ENCODE measurements at regions not wholly inside any gene's neighbourhood (a gene's known extent, or its start where the extent isn't known, plus 50 kb on each side); places are given as distances from the start of the nearest gene placed in this dataset.

DNA sequence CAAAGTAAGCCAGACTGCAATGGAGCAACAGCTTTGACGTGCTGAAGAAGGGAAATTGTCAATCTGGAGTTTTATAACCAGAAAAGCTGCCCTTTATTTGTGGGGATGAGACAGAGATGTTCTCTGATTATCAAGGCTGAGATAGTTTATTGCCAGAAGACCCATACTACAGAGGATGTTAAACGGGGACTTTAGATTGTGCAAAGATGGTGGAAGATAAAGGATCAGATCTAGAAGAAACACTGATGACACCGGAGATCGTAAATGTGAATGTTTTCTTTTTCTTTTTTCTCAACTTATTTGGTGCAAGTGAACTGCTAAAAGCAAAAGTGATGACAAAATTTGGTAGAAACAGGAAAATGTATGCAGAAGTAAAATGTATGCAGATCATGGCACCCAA lies 178.3 kb upstream of the PLEKHG7 start:
- Histone ChIP-seq H3K4me3 (ENCODE audit: low read length) (no peak overlapping the region), H3K9me3 (ENCODE audit: insufficient read depth, low read depth, low read length) (no peaks in the 10 kb centered on the region), H3K27ac (ENCODE audit: low read depth, low read length) (no peak overlapping the region), H3K36me3 (ENCODE audit: insufficient read depth, low read length) (no peaks in the 10 kb centered on the region), H3K9ac (ENCODE audit: low read depth, low read length) (no peak overlapping the region), H3K4me1 (ENCODE audit: insufficient read depth, low read length) (no peaks in the 10 kb centered on the region), H3K27me3 (ENCODE audit: insufficient read depth, low read length) (no peaks in the 10 kb centered on the region)
- 93% methylated on average over 4 of the region's 4 CpGs for WGBS

- H3K9me3 ChIP-seq (ENCODE audit: insufficient read depth, low read depth, low read length), result no peaks in the 10 kb centered on the region
- H3K4me3 ChIP-seq (ENCODE audit: low read length), result no peak overlapping the region
- no peaks in the 10 kb centered on the region for H3K27me3 ChIP-seq (ENCODE audit: insufficient read depth, low read length)
- H3K36me3 ChIP-seq (ENCODE audit: insufficient read depth, low read length), result no peaks in the 10 kb centered on the region
- H3K27ac ChIP-seq (ENCODE audit: low read depth, low read length), result no peak overlapping the region
- H3K9ac ChIP-seq (ENCODE audit: low read depth, low read length), result no peak overlapping the region
- H3K4me1 ChIP-seq (ENCODE audit: insufficient read depth, low read length), result no peaks in the 10 kb centered on the region
These were observed 182.3 kb upstream of the PLEKHG7 start for GRCh38 chr12:92520511-92520910.

- WGBS, result 96% methylated on average over 1 of the region's 1 CpG
- no peaks in the 10 kb centered on the region for H3K27me3 ChIP-seq (ENCODE audit: insufficient read depth, low read length)
These were observed 183.5 kb upstream of the PLEKHG7 start for GRCh38 chr12:92519284-92519683.

GRCh38 chr12:92518071-92518470 lies 184.7 kb upstream of the PLEKHG7 start:
- Histone ChIP-seq H3K36me3 (ENCODE audit: insufficient read depth, low read length) (no peaks in the 10 kb centered on the region), H3K9me3 (ENCODE audit: insufficient read depth, low read depth, low read length) (no peaks in the 10 kb centered on the region), H3K4me3 (ENCODE audit: low read length) (no peak overlapping the region), H3K27ac (ENCODE audit: low read depth, low read length) (no peak overlapping the region), H3K4me1 (ENCODE audit: insufficient read depth, low read length) (no peaks in the 10 kb centered on the region), H3K9ac (ENCODE audit: low read depth, low read length) (no peak overlapping the region), H3K27me3 (ENCODE audit: insufficient read depth, low read length) (no peaks in the 10 kb centered on the region)
- WGBS, result 100% methylated on average over 1 of the region's 4 CpGs

More at GRCh38 chr12:92519284-92519683, 183.5 kb upstream of the PLEKHG7 start:
- no peaks in the 10 kb centered on the region for H3K36me3 ChIP-seq (ENCODE audit: insufficient read depth, low read length)
- H3K27ac ChIP-seq (ENCODE audit: low read depth, low read length), result no peak overlapping the region
- no peaks in the 10 kb centered on the region for H3K4me1 ChIP-seq (ENCODE audit: insufficient read depth, low read length)
- H3K9ac ChIP-seq (ENCODE audit: low read depth, low read length), result no peak overlapping the region
- H3K9me3 ChIP-seq (ENCODE audit: insufficient read depth, low read depth, low read length), result no peaks in the 10 kb centered on the region
- H3K4me3 ChIP-seq (ENCODE audit: low read length), result no peak overlapping the region

- no peaks in the 10 kb centered on the region for H3K27me3 ChIP-seq (ENCODE audit: insufficient read depth, low read length)
- no peak overlapping the region for H3K4me3 ChIP-seq (ENCODE audit: low read length)
- no peak overlapping the region for H3K9ac ChIP-seq (ENCODE audit: low read depth, low read length)
- 100% methylated on average over 1 of the region's 1 CpG for WGBS
- H3K36me3 ChIP-seq (ENCODE audit: insufficient read depth, low read length), result no peaks in the 10 kb centered on the region
- no peaks in the 10 kb centered on the region for H3K9me3 ChIP-seq (ENCODE audit: insufficient read depth, low read depth, low read length)
- H3K4me1 ChIP-seq (ENCODE audit: insufficient read depth, low read length), result no peaks in the 10 kb centered on the region
- no peak overlapping the region for H3K27ac ChIP-seq (ENCODE audit: low read depth, low read length)
These were observed 186.6 kb upstream of the PLEKHG7 start for GRCh38 chr12:92516277-92516600.

DNA sequence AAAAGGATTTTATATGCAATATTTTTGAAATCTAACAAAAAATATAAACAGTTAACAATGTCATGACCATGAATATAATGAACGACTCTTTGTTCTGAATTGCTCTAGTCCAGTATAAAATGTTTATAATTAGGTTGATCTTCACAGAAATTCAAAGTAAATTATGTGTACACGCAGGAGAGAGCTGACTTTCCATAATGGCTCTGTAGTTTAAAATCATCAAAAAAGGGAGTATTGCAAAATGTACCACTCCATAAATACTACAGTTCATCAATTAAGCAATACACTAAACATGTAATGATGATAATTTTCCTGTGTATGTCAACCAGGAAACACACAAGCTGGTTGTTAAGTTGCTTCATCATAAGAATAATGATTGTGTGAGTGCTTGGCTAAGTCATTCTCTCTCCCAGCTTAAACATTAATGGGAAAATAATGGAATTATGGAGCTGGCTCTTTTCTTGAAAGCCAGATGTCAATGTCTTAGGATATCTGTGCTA lies 189.5 kb upstream of the PLEKHG7 start:
- H3K9ac ChIP-seq (ENCODE audit: low read depth, low read length), result no peak overlapping the region
- H3K9me3 ChIP-seq (ENCODE audit: insufficient read depth, low read depth, low read length), result no peaks in the 10 kb centered on the region
- WGBS, result 100% methylated on average over 1 of the region's 2 CpGs
- H3K36me3 ChIP-seq (ENCODE audit: insufficient read depth, low read length), result no peaks in the 10 kb centered on the region
- no peaks in the 10 kb centered on the region for H3K4me1 ChIP-seq (ENCODE audit: insufficient read depth, low read length)
- H3K27ac ChIP-seq (ENCODE audit: low read depth, low read length), result no peak overlapping the region
- H3K4me3 ChIP-seq (ENCODE audit: low read length), result no peak overlapping the region
- no peaks in the 10 kb centered on the region for H3K27me3 ChIP-seq (ENCODE audit: insufficient read depth, low read length)

DNA sequence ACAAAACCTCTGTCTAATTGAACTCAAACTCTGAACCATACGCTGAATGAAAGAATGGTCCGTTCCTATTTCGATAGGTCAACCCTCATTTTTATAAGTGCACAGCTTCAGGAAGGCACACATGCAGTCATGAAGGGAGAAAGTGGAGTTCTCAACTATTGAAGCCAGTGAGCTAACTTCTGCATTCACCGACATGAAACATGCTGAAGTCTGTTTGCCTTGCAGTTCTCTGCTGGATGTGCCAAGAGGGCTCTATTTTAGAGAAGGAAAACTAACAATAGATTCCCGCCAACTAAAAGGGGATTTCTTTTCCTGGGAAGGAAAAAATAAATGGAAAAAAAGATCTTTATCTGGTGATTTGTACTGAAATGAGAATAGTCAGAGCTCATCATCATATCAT lies 191.0 kb upstream of the PLEKHG7 start:
- no peak overlapping the region for H3K4me3 ChIP-seq (ENCODE audit: low read length)
- no peak overlapping the region for H3K9ac ChIP-seq (ENCODE audit: low read depth, low read length)
- H3K27me3 ChIP-seq (ENCODE audit: insufficient read depth, low read length), result no peaks in the 10 kb centered on the region
- no peak overlapping the region for H3K27ac ChIP-seq (ENCODE audit: low read depth, low read length)
- H3K36me3 ChIP-seq (ENCODE audit: insufficient read depth, low read length), result no peaks in the 10 kb centered on the region
- 94% methylated on average over 5 of the region's 5 CpGs for WGBS
- H3K9me3 ChIP-seq (ENCODE audit: insufficient read depth, low read depth, low read length), result no peaks in the 10 kb centered on the region
- H3K4me1 ChIP-seq (ENCODE audit: insufficient read depth, low read length), result no peaks in the 10 kb centered on the region

DNA sequence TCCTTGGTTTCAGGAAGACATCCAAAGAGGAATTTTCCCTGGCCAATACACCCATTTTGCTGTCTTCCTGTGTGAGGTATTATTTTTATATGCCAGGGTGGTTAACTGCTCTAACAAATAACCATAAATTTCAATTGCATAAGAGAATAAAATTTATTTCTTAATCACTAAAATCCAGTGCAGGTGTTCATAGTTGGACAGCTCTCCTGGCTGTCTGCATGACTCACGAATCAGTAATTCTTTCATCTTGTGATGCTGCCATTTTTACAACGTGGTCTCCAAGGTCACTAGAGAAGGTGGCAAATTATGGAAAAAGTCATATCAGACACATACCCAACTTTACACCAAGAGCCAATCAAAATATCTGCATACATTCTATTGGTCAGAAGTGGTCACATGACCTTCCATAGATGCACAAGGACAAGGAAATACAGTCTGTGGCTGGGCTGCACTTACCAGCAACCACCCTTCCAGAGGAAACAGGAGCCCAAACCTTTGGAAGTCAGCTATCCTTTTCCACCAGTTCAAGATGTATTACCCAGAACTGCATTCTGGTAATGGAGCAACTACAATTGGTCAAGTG lies 193.5 kb upstream of the PLEKHG7 start:
- H3K9ac ChIP-seq (ENCODE audit: low read depth, low read length), result no peak overlapping the region
- no peak overlapping the region for H3K4me3 ChIP-seq (ENCODE audit: low read length)
- H3K27me3 ChIP-seq (ENCODE audit: insufficient read depth, low read length), result no peaks in the 10 kb centered on the region
- no peaks in the 10 kb centered on the region for H3K36me3 ChIP-seq (ENCODE audit: insufficient read depth, low read length)
- peaks cover 17% of the 10 kb centered on the region for H3K4me1 ChIP-seq (ENCODE audit: insufficient read depth, low read length)
- no peaks in the 10 kb centered on the region for H3K9me3 ChIP-seq (ENCODE audit: insufficient read depth, low read depth, low read length)
- H3K27ac ChIP-seq (ENCODE audit: low read depth, low read length), result no peak overlapping the region
- WGBS, result 92% methylated on average over 2 of the region's 2 CpGs

DNA sequence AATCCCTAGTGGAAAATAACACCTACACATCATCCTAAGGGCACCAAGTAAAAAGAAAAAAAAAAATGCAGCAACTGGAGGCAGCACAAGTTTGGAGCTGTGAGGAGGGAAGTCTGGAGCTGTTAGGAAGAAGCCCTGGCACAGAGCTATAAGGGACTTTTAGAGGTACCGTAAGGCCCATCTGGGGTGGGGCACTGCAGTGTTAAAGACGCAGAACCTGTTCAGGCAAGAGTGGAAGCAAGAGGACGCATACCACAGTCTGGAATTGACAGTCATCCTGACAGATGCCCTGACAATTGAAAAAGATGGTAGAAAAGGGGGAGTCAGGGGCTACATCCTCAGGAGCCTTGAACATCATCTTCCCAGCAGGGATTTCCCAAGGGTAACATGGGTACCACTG lies 195.9 kb upstream of the PLEKHG7 start:
- Histone ChIP-seq H3K9ac (ENCODE audit: low read depth, low read length) (no peak overlapping the region), H3K4me3 (ENCODE audit: low read length) (no peak overlapping the region), H3K27ac (ENCODE audit: low read depth, low read length) (no peak overlapping the region), H3K9me3 (ENCODE audit: insufficient read depth, low read depth, low read length) (no peaks in the 10 kb centered on the region), H3K27me3 (ENCODE audit: insufficient read depth, low read length) (no peaks in the 10 kb centered on the region), H3K36me3 (ENCODE audit: insufficient read depth, low read length) (no peaks in the 10 kb centered on the region), H3K4me1 (ENCODE audit: insufficient read depth, low read length) (peaks cover 18% of the 10 kb centered on the region)
- 78% methylated on average over 3 of the region's 3 CpGs for WGBS

GRCh38 chr12:92506460-92506859 lies 196.3 kb upstream of the PLEKHG7 start:
- 86% methylated on average over 2 of the region's 2 CpGs for WGBS

DNA sequence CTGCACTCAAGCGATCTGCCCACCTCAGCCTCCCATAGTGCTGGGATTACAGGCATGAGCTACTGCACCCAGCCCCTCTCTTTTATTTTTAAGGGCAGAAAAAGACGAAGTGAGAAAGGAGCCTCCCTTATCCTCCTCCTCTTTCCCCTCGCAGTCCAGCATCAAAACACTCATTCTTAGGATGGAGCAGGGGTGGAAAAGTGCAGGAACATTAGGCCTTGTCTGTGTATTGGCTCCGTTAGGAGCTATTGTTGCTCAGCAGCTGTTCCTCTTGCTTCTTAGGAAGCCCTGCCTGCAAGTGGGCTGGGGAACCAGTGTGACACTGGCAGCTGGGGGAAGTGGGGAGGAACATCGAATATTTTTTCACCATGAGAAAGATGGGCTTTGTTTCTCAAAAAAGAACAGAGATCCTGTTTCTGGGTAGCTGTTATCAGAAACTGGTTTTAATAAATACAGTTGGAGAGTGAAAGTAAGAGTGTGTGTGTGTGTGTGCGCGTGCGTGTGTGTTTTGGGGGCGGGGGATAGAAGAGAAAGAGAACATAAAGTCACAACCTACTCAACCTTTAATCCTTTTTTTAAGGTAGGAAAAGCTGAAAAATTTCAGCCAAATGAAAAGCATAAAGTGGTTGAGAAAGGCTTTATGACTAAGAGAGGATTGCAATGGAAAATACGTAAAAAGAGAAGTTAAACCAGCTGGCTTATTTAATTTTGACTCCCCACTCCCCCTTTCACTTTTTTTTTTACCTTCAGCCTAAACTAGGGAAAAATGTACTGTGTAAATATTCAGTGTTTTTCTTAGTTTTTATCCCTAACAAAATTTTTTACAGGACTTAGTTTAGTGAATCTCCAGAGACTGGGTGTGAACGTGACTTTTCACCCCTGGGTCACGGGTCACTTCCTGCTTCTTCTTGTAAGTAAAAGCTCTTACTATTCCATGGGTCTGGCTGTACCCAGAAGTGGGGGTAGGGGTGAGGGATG lies 197.2 kb upstream of the PLEKHG7 start:
- H3K27me3 ChIP-seq (ENCODE audit: insufficient read depth, low read length), result no peaks in the 10 kb centered on the region
- no peaks in the 10 kb centered on the region for H3K36me3 ChIP-seq (ENCODE audit: insufficient read depth, low read length)
- no peaks in the 10 kb centered on the region for H3K9me3 ChIP-seq (ENCODE audit: insufficient read depth, low read depth, low read length)
- no peak overlapping the region for H3K4me3 ChIP-seq (ENCODE audit: low read length)
- peaks cover 18% of the 10 kb centered on the region for H3K4me1 ChIP-seq (ENCODE audit: insufficient read depth, low read length)
- H3K9ac ChIP-seq (ENCODE audit: low read depth, low read length), result peak overlapping the region; percentile 32; the same call in 1 of the 2 replicates
- 80% methylated on average over 5 of the region's 12 CpGs for WGBS
- no peak overlapping the region for H3K27ac ChIP-seq (ENCODE audit: low read depth, low read length)

More at GRCh38 chr12:92506460-92506859, 196.3 kb upstream of the PLEKHG7 start:
- Histone ChIP-seq H3K9ac (ENCODE audit: low read depth, low read length) (no peak overlapping the region), H3K9me3 (ENCODE audit: insufficient read depth, low read depth, low read length) (no peaks in the 10 kb centered on the region), H3K27ac (ENCODE audit: low read depth, low read length) (no peak overlapping the region), H3K27me3 (ENCODE audit: insufficient read depth, low read length) (no peaks in the 10 kb centered on the region), H3K4me1 (ENCODE audit: insufficient read depth, low read length) (peaks cover 18% of the 10 kb centered on the region), H3K36me3 (ENCODE audit: insufficient read depth, low read length) (no peaks in the 10 kb centered on the region), H3K4me3 (ENCODE audit: low read length) (no peak overlapping the region)

Measured in HUES64 (cell line).